Smooth muscle cell (in vitro differentiated cells): ENCODE measurements at regions not wholly inside any gene's neighbourhood (a gene's known extent, or its start where the extent isn't known, plus 50 kb on each side); places are given as distances from the start of the nearest gene placed in this dataset.
"Not testable (repeated sequence)": the region's sequence is repeated elsewhere in the genome, so short reads cannot be mapped to it uniquely, and the experiment has no call there.

ENCODE experiments used
- DNase-seq: peaks from one replicate; lab custom pipeline; 2025; ENCODE audit not compliant: unreplicated experiment; lab: John Stamatoyannopoulos, UW
- H2AFZ ChIP-seq: fragments of 200-600 bp; sonication (generic); 2 replicates; pipeline ENCODE4 v1.6.0; 2016; ENCODE audit warnings: antibody characterized with exemption, low read depth, mild to moderate bottlenecking
- H3F3A ChIP-seq: fragments of 200-600 bp; sonication (generic); 2 replicates; pipeline ENCODE4 v1.6.0; 2017; ENCODE audit warnings: antibody characterized with exemption, low read depth
- H3K27ac ChIP-seq: fragments of 200-600 bp; sonication (generic); 2 replicates; pipeline ENCODE4 v1.5.1; 2016; ENCODE audit warnings: low read depth, mild to moderate bottlenecking
- H3K27me3 ChIP-seq: fragments of 200-600 bp; sonication (generic); 2 replicates; pipeline ENCODE4 v1.6.1; 2016; ENCODE audit warnings: low read depth, mild to moderate bottlenecking
- H3K36me3 ChIP-seq: fragments of 200-600 bp; sonication (generic); 2 replicates; pipeline ENCODE4 v1.5.1; 2016; ENCODE audit warnings: low read depth
- H3K4me1 ChIP-seq: fragments of 200-600 bp; sonication (generic); 2 replicates; pipeline ENCODE4 v1.5.1; 2016; ENCODE audit warnings: low read depth
- H3K4me2 ChIP-seq: fragments of 200-600 bp; sonication (generic); 2 replicates; pipeline ENCODE4 v1.6.0; 2016; ENCODE audit warnings: mild to moderate bottlenecking
- H3K4me3 ChIP-seq: fragments of 200-600 bp; sonication (generic); 2 replicates; pipeline ENCODE4 v1.5.1; 2016; ENCODE audit warnings: mild to moderate bottlenecking
- H3K79me2 ChIP-seq: fragments of 200-600 bp; sonication (generic); 2 replicates; pipeline ENCODE4 v1.6.0; 2016; ENCODE audit warnings: low read depth, mild to moderate bottlenecking
- H3K9ac ChIP-seq: fragments of 200-600 bp; sonication (generic); 2 replicates; pipeline ENCODE4 v1.6.0; 2016; ENCODE audit warnings: low read depth
- H3K9me3 ChIP-seq: fragments of 200-600 bp; sonication (generic); replicated peaks from 2 replicates; pipeline ENCODE4 v1.5.1; 2016; ENCODE audit warnings: low read depth
- H4K20me1 ChIP-seq: fragments of 200-600 bp; sonication (generic); 2 replicates; pipeline ENCODE4 v1.6.0; 2016; ENCODE audit warnings: low read depth
- WGBS: methylation state at CpG from one replicate; pipeline ENCODE4 v1.1.7; 2016; ENCODE audit warnings: low lambda C conversion rate; 5-methylcytosine and 5-hydroxymethylcytosine counted together
- TF ChIP-seq, protein P1 (sequence below): fragments of 200-600 bp; sonication (generic); IDR thresholded peaks from 2 replicates; pipeline ENCODE4 v1.5.1; 2017; ENCODE audit warnings: borderline replicate concordance, mild to moderate bottlenecking, antibody characterized with exemption; ENCODE audit not compliant: insufficient read depth, poor library complexity, severe bottlenecking

DNA sequence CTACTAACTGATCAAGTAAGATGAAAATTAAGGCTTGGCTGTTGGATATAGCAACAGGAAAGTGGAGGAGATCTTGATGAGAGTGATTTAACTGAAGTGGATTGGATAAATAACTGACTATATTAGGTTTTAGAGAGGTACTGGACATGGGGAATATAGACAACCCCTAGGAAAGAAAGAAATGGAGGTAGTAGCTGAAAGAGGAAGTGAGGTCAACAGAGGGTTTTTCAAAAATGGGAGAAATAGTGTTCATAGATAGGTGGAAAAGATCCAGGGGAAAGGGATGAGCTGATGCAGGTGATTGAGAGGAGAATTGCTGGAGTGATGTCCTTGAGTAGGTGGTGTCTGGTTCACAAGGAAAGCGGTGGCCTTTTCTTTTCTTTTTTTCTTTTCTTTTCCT is 69.9 kb upstream of the PSME4 start:
- Histone ChIP-seq H3F3A (no peaks in the 10 kb centered on the region), H3K4me1 (no peaks in the 10 kb centered on the region), H2AFZ (no peak overlapping the region), H3K4me2 (no peak overlapping the region), H3K9ac (no peak overlapping the region), H4K20me1 (no peaks in the 10 kb centered on the region), H3K36me3 (no peaks in the 10 kb centered on the region), H3K27ac (no peak overlapping the region), H3K79me2 (no peaks in the 10 kb centered on the region), H3K4me3 (no peak overlapping the region), H3K27me3 (no peaks in the 10 kb centered on the region), H3K9me3 (no peaks in the 10 kb centered on the region)
- WGBS = 100% methylated on average over 1 of the region's 1 CpG
- TF ChIP-seq, protein P1, sequence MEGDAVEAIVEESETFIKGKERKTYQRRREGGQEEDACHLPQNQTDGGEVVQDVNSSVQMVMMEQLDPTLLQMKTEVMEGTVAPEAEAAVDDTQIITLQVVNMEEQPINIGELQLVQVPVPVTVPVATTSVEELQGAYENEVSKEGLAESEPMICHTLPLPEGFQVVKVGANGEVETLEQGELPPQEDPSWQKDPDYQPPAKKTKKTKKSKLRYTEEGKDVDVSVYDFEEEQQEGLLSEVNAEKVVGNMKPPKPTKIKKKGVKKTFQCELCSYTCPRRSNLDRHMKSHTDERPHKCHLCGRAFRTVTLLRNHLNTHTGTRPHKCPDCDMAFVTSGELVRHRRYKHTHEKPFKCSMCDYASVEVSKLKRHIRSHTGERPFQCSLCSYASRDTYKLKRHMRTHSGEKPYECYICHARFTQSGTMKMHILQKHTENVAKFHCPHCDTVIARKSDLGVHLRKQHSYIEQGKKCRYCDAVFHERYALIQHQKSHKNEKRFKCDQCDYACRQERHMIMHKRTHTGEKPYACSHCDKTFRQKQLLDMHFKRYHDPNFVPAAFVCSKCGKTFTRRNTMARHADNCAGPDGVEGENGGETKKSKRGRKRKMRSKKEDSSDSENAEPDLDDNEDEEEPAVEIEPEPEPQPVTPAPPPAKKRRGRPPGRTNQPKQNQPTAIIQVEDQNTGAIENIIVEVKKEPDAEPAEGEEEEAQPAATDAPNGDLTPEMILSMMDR = no peak
- DNase-seq = no peak

DNA sequence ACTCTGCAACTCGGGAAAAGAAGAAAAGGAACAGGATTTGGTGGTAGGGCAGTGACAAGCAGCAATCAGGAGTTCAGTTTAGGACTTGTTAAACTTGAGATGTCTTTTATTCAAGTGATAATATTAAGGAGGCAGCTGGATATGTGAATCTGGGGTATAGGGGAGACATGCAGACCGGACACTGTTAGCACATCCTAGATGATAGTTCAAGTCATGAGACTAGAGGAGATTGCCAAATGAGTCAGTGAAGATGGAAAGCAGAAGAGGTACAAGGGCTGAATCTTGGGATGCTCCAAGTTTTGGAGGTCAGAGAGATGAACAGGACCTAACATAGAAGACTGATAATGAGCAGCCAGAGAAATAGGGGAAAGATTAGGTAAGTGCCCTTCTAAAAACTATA is 69.5 kb upstream of the PSME4 start:
- Histone ChIP-seq H3F3A (no peaks in the 10 kb centered on the region), H3K79me2 (no peaks in the 10 kb centered on the region), H3K36me3 (no peaks in the 10 kb centered on the region), H3K9ac (no peak overlapping the region), H3K27me3 (no peaks in the 10 kb centered on the region), H3K9me3 (no peaks in the 10 kb centered on the region), H4K20me1 (no peaks in the 10 kb centered on the region), H3K4me2 (no peak overlapping the region), H3K4me3 (no peak overlapping the region), H3K4me1 (no peaks in the 10 kb centered on the region), H3K27ac (no peak overlapping the region), H2AFZ (no peak overlapping the region)
- 82% methylated on average over 2 of the region's 2 CpGs for whole genome bisulfite sequencing
- TF ChIP-seq, protein P1 = no peak
- DNase-seq = no peak

GRCh38 chr2:54038835-54039234 is 68.0 kb upstream of the PSME4 start:
- Histone ChIP-seq H3K27ac (no peak overlapping the region), H2AFZ (no peak overlapping the region), H3K27me3 (no peaks in the 10 kb centered on the region), H3K9me3 (no peaks in the 10 kb centered on the region), H3K9ac (no peak overlapping the region), H3K36me3 (no peaks in the 10 kb centered on the region), H3F3A (no peaks in the 10 kb centered on the region), H3K79me2 (no peaks in the 10 kb centered on the region), H3K4me2 (no peak overlapping the region), H3K4me1 (no peaks in the 10 kb centered on the region), H4K20me1 (no peaks in the 10 kb centered on the region), H3K4me3 (no peak overlapping the region)
- WGBS = 100% methylated on average over 1 of the region's 1 CpG
- TF ChIP-seq, protein P1 = no peak
- no peak for DNase-seq

GRCh38 chr2:54031288-54031687 is 60.5 kb upstream of the PSME4 start:
- 98% methylated on average over 3 of the region's 3 CpGs for WGBS
- H4K20me1 ChIP-seq, H3K9me3 ChIP-seq, H3K9ac ChIP-seq, H3K4me3 ChIP-seq, H3K27ac ChIP-seq, H3K27me3 ChIP-seq, H3K36me3 ChIP-seq, H3K4me2 ChIP-seq, H3K79me2 ChIP-seq, H2AFZ ChIP-seq, DNase-seq: not testable (repeated sequence)
- Histone ChIP-seq H3K4me1 (peaks cover 11% of the 10 kb centered on the region), H3F3A (peaks cover 12% of the 10 kb centered on the region)
